ENCODE measurements at regions not wholly inside any gene's neighbourhood (a gene's known extent, or its start where the extent isn't known, plus 50 kb on each side); places are given as distances from the start of the nearest gene placed in this dataset.

DNA sequence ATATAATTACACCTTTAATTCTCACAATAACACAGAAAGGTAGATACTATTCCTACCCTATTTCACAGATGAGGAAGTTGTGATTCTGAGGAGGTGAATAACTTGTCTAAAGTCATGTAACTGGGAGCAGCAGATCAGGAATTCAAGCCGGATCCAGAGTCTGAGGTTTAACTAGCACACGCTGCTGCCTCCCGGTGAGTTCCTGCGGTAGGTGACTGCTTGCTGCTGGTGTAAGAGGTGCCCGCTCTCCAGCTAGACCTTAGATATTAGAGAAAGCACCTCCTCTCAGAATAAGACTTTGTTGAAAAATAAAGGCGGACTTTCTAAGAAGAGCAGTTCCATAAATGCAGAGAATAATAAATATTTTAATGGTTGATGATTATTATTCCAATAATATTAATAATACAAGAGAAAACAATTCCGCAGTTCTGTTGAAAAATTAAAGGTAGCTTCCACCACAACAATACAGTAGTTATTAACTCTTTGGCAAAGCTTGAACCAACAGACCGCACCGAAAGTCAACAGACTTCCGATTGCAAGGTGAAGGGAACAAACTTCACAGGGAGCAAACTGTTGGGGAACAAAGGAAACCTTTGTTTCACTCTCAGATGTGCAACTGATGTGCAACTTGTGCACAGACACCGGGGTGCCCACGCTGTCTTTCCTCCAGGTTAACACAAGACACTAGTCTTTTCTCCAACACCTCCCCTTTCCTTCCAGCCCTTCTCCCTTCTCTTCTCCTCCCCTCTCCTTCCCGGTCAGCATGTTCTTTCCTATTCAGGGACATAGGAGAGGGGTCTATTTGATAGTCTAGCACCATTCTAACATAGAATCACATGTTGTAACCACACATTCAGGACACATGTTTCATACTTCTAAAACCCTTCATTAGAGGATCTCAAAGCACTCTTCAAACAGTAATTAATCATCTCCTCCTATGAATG, 73.2 kb upstream of the EGLN3 start:
- TF ChIP-seq POLR2AphosphoS5 (IDR thresholded peaks at IDR 0.05) (no peak), TAF1 (IDR thresholded peaks at IDR 0.05; ENCODE audit: low read depth) (no peak), RAD21 (conservative IDR thresholded peaks at IDR 0.05) (no peak), EZH2 (IDR thresholded peaks at IDR 0.05; ENCODE audit: borderline replicate concordance, insufficient read depth, low read length, poor library complexity, severe bottlenecking) (no peak), EP300 (conservative IDR thresholded peaks at IDR 0.05; ENCODE audit: poor library complexity, severe bottlenecking) (no peak), MXI1 (conservative IDR thresholded peaks at IDR 0.05; ENCODE audit: poor library complexity, severe bottlenecking) (no peak), SMC3 (conservative IDR thresholded peaks at IDR 0.05; ENCODE audit: poor library complexity) (no peak)
- TF ChIP-seq, protein P1, sequence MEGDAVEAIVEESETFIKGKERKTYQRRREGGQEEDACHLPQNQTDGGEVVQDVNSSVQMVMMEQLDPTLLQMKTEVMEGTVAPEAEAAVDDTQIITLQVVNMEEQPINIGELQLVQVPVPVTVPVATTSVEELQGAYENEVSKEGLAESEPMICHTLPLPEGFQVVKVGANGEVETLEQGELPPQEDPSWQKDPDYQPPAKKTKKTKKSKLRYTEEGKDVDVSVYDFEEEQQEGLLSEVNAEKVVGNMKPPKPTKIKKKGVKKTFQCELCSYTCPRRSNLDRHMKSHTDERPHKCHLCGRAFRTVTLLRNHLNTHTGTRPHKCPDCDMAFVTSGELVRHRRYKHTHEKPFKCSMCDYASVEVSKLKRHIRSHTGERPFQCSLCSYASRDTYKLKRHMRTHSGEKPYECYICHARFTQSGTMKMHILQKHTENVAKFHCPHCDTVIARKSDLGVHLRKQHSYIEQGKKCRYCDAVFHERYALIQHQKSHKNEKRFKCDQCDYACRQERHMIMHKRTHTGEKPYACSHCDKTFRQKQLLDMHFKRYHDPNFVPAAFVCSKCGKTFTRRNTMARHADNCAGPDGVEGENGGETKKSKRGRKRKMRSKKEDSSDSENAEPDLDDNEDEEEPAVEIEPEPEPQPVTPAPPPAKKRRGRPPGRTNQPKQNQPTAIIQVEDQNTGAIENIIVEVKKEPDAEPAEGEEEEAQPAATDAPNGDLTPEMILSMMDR (IDR thresholded peaks at IDR 0.05; ENCODE audit: poor library complexity, severe bottlenecking), result no peak
- TF ChIP-seq, protein P2, sequence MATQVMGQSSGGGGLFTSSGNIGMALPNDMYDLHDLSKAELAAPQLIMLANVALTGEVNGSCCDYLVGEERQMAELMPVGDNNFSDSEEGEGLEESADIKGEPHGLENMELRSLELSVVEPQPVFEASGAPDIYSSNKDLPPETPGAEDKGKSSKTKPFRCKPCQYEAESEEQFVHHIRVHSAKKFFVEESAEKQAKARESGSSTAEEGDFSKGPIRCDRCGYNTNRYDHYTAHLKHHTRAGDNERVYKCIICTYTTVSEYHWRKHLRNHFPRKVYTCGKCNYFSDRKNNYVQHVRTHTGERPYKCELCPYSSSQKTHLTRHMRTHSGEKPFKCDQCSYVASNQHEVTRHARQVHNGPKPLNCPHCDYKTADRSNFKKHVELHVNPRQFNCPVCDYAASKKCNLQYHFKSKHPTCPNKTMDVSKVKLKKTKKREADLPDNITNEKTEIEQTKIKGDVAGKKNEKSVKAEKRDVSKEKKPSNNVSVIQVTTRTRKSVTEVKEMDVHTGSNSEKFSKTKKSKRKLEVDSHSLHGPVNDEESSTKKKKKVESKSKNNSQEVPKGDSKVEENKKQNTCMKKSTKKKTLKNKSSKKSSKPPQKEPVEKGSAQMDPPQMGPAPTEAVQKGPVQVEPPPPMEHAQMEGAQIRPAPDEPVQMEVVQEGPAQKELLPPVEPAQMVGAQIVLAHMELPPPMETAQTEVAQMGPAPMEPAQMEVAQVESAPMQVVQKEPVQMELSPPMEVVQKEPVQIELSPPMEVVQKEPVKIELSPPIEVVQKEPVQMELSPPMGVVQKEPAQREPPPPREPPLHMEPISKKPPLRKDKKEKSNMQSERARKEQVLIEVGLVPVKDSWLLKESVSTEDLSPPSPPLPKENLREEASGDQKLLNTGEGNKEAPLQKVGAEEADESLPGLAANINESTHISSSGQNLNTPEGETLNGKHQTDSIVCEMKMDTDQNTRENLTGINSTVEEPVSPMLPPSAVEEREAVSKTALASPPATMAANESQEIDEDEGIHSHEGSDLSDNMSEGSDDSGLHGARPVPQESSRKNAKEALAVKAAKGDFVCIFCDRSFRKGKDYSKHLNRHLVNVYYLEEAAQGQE (IDR thresholded peaks at IDR 0.05; ENCODE audit: borderline replicate concordance), result no peak
